CD14-positive monocyte (primary cell): ENCODE measurements at regions not wholly inside any gene's neighbourhood (a gene's known extent, or its start where the extent isn't known, plus 50 kb on each side); places are given as distances from the start of the nearest gene placed in this dataset.
"Not testable (repeated sequence)": the region's sequence is repeated elsewhere in the genome, so short reads cannot be mapped to it uniquely, and the experiment has no call there.

Experiments used
- DNase-seq, 3 donors: peaks; one replicate each; pipeline ENCODE4 v3.0.0-alpha.2; 2011 to 2022
- H2AFZ ChIP-seq: 2 replicates; pipeline ENCODE4 v1.6.0; 2012; ENCODE audit warnings: mild to moderate bottlenecking, low read depth, low read length, inconsistent platforms; ENCODE audit not compliant: insufficient read depth, poor library complexity, severe bottlenecking
- H3K27ac ChIP-seq, 2 donors: 1 replicate in 1 of 2; 2 replicates in 1 of 2; pipeline ENCODE4 v1.5.1; 2012 to 2013; ENCODE audit warnings: low read length in 2 of 2, control low read depth in 1 of 2, inconsistent platforms in 1 of 2, low read depth in 1 of 2, mild to moderate bottlenecking in 1 of 2
- H3K27me3 ChIP-seq, 2 donors: one replicate each; pipeline versions ENCODE4 v1.6.0 to v1.6.1; 2011 to 2013; ENCODE audit warnings: low read length in 2 of 2; ENCODE audit not compliant: control insufficient read depth in 2 of 2, insufficient read depth in 2 of 2
- H3K36me3 ChIP-seq, 2 donors: replicated peaks in 1 of 2; 1 replicate in 1 of 2; 2 replicates in 1 of 2; pipeline versions ENCODE4 v1.5.1 to v1.6.1; 2012 to 2013; ENCODE audit warnings: low read length in 2 of 2, control low read depth in 1 of 2, inconsistent platforms in 1 of 2, mild to moderate bottlenecking in 1 of 2; ENCODE audit not compliant: insufficient read depth in 2 of 2, control insufficient read depth in 1 of 2
- H3K4me1 ChIP-seq, 2 donors: 1 replicate in 1 of 2; 2 replicates in 1 of 2; pipeline versions ENCODE4 v1.5.1 to v1.6.1; 2012 to 2013; ENCODE audit warnings: low read length in 2 of 2, control low read depth in 1 of 2, inconsistent platforms in 1 of 2, mild to moderate bottlenecking in 1 of 2, moderate library complexity in 1 of 2; ENCODE audit not compliant: insufficient read depth in 2 of 2, control insufficient read depth in 1 of 2
- H3K4me2 ChIP-seq: replicated peaks from 2 replicates; pipeline ENCODE3; 2012; ENCODE audit warnings: low read length, moderate library complexity, mild to moderate bottlenecking; ENCODE audit not compliant: poor library complexity, severe bottlenecking; ENCODE audit errors: extremely low read depth
- H3K4me3 ChIP-seq, 3 experiments: fragments of 200-600 bp in 1 of 3; sonication (generic) in 1 of 3; replicated peaks in 1 of 3; 1 replicate in 2 of 3; 2 replicates in 1 of 3; pipeline ENCODE4 v1.5.1; 2011 to 2013; ENCODE audit warnings: low read length in 3 of 3, mild to moderate bottlenecking in 3 of 3, control low read depth in 2 of 3, low read depth in 2 of 3, inconsistent platforms in 1 of 3, moderate library complexity in 1 of 3
- H3K79me2 ChIP-seq: 2 replicates; pipeline ENCODE4 v1.6.0; 2012; ENCODE audit warnings: mild to moderate bottlenecking, control low read depth, inconsistent platforms, low read length, moderate library complexity; ENCODE audit not compliant: insufficient read depth
- H3K9ac ChIP-seq: 2 replicates; pipeline ENCODE4 v1.6.0; 2017; ENCODE audit warnings: low read length, mild to moderate bottlenecking; ENCODE audit not compliant: insufficient read depth, poor library complexity, severe bottlenecking
- H3K9me3 ChIP-seq, 2 donors: replicated peaks in 1 of 2; 1 replicate in 1 of 2; 2 replicates in 1 of 2; pipeline versions ENCODE4 v1.5.1 to v1.6.1; 2012 to 2013; ENCODE audit warnings: low read length in 2 of 2, control low read depth in 1 of 2; ENCODE audit not compliant: control insufficient read depth in 1 of 2, insufficient read depth in 1 of 2
- H4K20me1 ChIP-seq: 2 replicates; pipeline ENCODE4 v1.6.0; 2012; ENCODE audit warnings: mild to moderate bottlenecking, low read length, control low read depth, moderate library complexity; ENCODE audit not compliant: insufficient read depth
- H3K27ac Mint-ChIP-seq, 7 donors: one replicate each; pipeline ENCODE4 v1.8.0; 2020; ENCODE audit warnings: mild to moderate bottlenecking in 7 of 7, mixed read lengths in 7 of 7, moderate library complexity in 6 of 7, inconsistent platforms in 2 of 7
- H3K27me3 Mint-ChIP-seq, 3 donors: one replicate each; pipeline ENCODE4 v1.8.0; 2021 to 2022; ENCODE audit warnings: low read depth in 3 of 3, mild to moderate bottlenecking in 3 of 3, mixed read lengths in 3 of 3, moderate library complexity in 3 of 3, inconsistent platforms in 1 of 3
- H3K36me3 Mint-ChIP-seq, 2 donors: one replicate each; pipeline ENCODE4 v1.8.0; 2020; ENCODE audit warnings: mixed read lengths in 2 of 2, inconsistent platforms in 1 of 2, mild to moderate bottlenecking in 1 of 2
- H3K4me1 Mint-ChIP-seq: one replicate; pipeline ENCODE4 v1.8.0; 2020; ENCODE audit warnings: mild to moderate bottlenecking, mixed read lengths
- H3K4me3 Mint-ChIP-seq, 2 donors: one replicate each; pipeline ENCODE4 v1.8.0; 2020; ENCODE audit warnings: mild to moderate bottlenecking in 2 of 2, mixed read lengths in 2 of 2, moderate library complexity in 1 of 2
- H3K9me3 Mint-ChIP-seq, 7 donors: one replicate each; pipeline ENCODE4 v1.8.0; 2020 to 2022; ENCODE audit warnings: mixed read lengths in 7 of 7, mild to moderate bottlenecking in 6 of 7, moderate library complexity in 6 of 7, inconsistent platforms in 2 of 7
- intact Hi-C, 2 donors: fragments of 100-400 bp; cut with micrococcal nuclease; formaldehyde crosslinking; loops; one replicate each; pipeline versions ENCODE4 v1.15.0 to v1.15.1; 2023
- TF ChIP-seq, protein P1 (sequence below): fragments of 200-600 bp; IDR thresholded peaks from one replicate; pipeline ENCODE4 v1.8.0; 2022; ENCODE audit warnings: antibody characterized with exemption, mild to moderate bottlenecking

DNA sequence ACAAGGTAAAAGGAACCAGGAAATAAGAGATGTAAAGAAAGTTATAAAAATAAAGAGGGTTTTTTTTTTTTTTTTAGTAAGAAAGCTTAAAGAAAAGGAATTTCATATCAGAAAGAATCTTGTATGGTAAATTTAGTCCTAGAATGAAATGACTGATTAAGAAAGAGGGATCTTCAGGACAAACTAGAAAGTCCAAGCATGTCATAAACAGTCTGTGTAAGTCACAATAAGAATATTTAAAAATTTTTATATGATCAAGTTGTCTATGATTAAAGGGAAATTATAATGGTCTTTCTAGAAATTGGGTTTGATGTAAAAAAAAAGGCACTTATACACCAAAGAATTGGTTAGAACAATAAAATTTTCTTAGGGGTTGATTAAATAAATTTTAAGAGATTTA, 289.5 kb downstream of the XPNPEP1 start:
- Mint-ChIP-seq H3K27ac (no peak overlapping the region), H3K4me3 (no peak overlapping the region), H3K9me3 (peaks cover 1 to 16% (median 3%) of the 10 kb centered on the region in 7 donors), H3K4me1 (no peaks in the 10 kb centered on the region), H3K27me3 (no peaks in the 10 kb centered on the region), H3K36me3 (no peaks in the 10 kb centered on the region)
- intact Hi-C loops = no loop called here
- Histone ChIP-seq H3K27me3 (no peaks in the 10 kb centered on the region), H2AFZ (no peak overlapping the region), H3K9me3 (peaks cover 5 to 15% of the 10 kb centered on the region in 2 donors), H3K27ac (no peak overlapping the region), H3K79me2 (no peaks in the 10 kb centered on the region), H3K4me1 (no peaks in the 10 kb centered on the region), H4K20me1 (no peaks in the 10 kb centered on the region), H3K4me2 (no peak overlapping the region), H3K4me3 (no peak overlapping the region), H3K36me3 (no peaks in the 10 kb centered on the region), H3K9ac (no peak overlapping the region)
- TF ChIP-seq, protein P1, sequence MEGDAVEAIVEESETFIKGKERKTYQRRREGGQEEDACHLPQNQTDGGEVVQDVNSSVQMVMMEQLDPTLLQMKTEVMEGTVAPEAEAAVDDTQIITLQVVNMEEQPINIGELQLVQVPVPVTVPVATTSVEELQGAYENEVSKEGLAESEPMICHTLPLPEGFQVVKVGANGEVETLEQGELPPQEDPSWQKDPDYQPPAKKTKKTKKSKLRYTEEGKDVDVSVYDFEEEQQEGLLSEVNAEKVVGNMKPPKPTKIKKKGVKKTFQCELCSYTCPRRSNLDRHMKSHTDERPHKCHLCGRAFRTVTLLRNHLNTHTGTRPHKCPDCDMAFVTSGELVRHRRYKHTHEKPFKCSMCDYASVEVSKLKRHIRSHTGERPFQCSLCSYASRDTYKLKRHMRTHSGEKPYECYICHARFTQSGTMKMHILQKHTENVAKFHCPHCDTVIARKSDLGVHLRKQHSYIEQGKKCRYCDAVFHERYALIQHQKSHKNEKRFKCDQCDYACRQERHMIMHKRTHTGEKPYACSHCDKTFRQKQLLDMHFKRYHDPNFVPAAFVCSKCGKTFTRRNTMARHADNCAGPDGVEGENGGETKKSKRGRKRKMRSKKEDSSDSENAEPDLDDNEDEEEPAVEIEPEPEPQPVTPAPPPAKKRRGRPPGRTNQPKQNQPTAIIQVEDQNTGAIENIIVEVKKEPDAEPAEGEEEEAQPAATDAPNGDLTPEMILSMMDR = no peak
- no peak for DNase-seq

DNA sequence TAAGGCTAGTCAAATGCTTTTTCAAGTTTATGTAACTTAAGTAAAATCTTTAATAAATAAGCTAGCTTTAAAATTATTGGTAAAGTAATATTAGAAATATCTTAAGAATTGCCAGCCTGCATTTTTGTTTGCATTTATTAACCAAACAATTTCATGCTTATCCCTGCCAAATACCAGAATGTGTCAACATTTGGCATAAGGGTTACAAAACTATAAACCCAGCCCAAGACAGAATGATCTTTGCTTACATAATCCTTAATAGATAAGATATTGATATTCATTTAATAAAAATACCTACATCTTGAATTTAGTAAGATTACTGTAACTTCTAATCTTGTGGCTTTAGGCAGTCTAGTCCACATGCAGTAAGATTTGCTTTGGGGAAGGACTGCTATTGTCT, 290.3 kb downstream of the XPNPEP1 start:
- H3K27ac Mint-ChIP-seq, H3K4me1 Mint-ChIP-seq: not testable (repeated sequence)
- H3K9me3 Mint-ChIP-seq = peaks cover 1 to 16% (median 3%) of the 10 kb centered on the region in 7 donors

More for the DNA sequence above, 290.3 kb downstream of the XPNPEP1 start:
- H3K36me3 Mint-ChIP-seq, H3K4me2 ChIP-seq, H4K20me1 ChIP-seq, H2AFZ ChIP-seq, H3K4me3 ChIP-seq, H3K79me2 ChIP-seq, H3K27ac ChIP-seq, DNase-seq, H3K36me3 ChIP-seq, H3K27me3 ChIP-seq, H3K9ac ChIP-seq, intact Hi-C loops, H3K27me3 Mint-ChIP-seq, H3K4me3 Mint-ChIP-seq, H3K4me1 ChIP-seq: not testable (repeated sequence)
- peaks cover 5 to 15% of the 10 kb centered on the region in 2 donors for H3K9me3 ChIP-seq
